NCI-H446 (cell line): ENCODE measurements at regions not wholly inside any gene's neighbourhood (a gene's known extent, or its start where the extent isn't known, plus 50 kb on each side); places are given as distances from the start of the nearest gene placed in this dataset.

Experiments used
- DNase-seq, 2 experiments: peaks; one replicate each; lab custom pipeline; 2025; lab: John Stamatoyannopoulos, UW

- no peak for DNase-seq
Observed at GRCh38 chr11:37072538-37073055, 474.6 kb upstream of the RAG2 start.

- DNase-seq, result no peak
Observed at GRCh38 chr11:37050311-37050710, 452.3 kb upstream of the RAG2 start.

GRCh38 chr11:37040921-37041320, 442.9 kb upstream of the RAG2 start:
- DNase-seq, result no peak

DNA sequence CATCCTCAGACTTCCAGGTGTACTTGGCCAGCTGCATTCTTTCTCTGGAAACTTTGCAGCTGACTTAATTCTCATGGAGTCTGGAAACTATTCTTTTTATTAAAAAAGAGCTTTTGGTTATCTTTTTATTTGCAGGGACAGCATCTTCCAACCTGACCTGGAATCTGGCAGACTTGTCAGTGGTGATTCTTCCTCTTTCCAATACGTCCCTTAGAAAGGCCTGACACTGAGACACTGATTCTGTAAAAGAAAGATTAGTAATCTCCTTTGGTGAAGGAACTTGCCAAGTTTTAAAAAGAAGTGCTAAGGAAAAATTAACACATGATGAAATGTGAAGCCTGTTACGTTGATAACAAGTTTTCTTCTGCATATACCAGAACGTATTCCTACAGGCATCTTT, 440.9 kb upstream of the RAG2 start:
- no peak for DNase-seq

- DNase-seq, result no peak
Observed at GRCh38 chr11:37026741-37027140, 428.7 kb upstream of the RAG2 start.

DNA sequence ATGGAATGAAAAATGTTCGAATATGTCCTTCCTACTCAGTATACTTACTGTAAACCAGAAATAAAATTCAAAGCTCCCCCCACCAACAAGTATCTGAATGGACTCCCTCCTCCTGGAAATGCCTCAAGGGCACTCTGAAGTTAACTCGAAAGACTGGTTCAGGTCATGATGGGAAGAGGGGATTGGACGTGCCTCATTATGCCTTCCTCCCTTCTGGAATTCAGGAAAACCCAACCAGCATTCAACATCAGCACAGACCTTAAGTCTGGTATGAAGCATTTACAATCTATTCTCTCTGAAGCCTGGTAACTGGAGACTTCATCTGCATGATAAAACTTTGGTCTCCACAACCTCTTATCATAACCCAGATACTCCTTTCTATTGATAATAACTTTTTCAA, 428.3 kb upstream of the RAG2 start:
- DNase-seq, result no peak

DNA sequence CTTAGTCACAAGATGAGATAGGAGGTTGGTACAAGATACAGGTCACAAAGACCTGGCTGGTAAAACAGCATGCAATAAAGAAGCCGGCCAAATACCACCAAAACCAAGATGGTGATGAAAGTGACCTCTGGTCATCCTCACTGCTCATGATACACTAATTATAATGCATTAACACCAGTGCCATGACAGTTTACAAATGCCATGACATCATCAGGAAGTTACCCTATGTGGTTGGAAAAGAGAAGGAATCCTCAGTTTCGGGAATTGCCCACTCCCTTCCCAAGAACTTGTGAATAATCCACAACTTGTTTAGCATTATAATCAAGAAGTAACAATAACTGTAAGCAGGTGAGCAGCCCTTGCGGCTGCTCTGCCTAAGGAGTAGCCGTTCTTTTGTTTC, 408.5 kb upstream of the RAG2 start:
- no peak for DNase-seq

- no peak for DNase-seq
Observed at GRCh38 chr11:37002831-37003230, 404.8 kb upstream of the RAG2 start.

GRCh38 chr11:36997656-36998055, 399.6 kb upstream of the RAG2 start:
- DNase-seq, result no peak

DNA sequence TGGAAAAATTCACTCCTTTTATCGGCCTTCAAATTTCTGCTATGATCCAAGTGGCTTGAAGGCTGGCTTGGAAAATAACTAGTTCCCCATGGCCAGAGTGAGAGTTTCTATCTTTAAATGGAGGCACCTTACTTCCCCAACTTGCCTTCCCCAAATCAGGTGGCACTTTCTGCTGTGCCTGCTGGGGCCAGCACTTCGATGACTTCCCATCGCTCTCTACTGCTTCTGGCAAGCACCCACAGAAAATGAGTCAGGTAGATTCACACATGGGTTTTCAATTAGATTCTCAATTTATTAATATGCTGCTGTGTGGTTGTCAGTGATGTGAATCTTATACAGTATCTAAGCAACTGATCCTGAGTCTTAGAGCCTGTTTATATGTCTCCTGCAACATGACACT, 398.8 kb upstream of the RAG2 start:
- no peak for DNase-seq

DNA sequence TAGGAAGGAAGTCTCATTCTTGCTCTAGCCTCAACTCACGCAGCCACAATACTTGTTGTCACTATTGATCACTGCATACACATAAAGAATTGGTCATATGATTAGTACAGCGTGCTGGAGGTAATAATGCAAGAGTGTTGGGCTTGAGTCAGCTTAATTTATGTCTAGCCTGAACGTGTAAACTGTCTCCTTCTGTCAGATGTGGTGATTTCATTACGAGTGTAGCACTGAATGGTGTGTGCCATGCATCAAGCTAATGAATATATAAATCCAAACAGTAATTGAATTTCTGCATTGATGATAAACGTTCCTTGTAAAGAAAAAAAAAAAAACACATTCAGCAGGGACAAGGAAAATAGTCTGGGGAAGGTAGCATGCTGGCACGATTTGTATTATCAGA, 396.2 kb upstream of the RAG2 start:
- DNase-seq, result no peak

- no peak for DNase-seq
Observed at GRCh38 chr11:36988556-36988955, 390.5 kb upstream of the RAG2 start.

DNA sequence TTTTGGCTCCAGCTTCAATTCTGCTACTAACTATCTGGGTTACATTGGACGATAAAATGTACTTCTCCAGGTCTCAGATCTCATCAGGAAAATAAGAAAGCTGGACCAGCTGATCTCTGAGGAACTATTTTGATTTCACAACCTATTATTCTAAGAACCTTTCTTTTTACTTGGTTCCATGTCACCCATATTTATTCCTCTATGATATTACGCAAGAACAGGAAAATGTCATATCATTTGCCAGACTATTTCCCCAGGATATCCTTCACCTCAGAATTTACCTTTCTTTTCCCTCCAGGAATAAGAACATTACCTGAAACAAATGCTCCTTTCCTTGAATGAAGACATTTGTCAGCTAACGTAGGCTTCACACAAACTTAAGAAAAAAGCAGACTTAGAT, 387.5 kb upstream of the RAG2 start:
- no peak for DNase-seq

GRCh38 chr11:36976741-36977140, 378.7 kb upstream of the RAG2 start:
- peak in 1 of 2 experiments; percentile 8 for DNase-seq

- DNase-seq, result no peak
Observed at GRCh38 chr11:36974771-36975170, 376.7 kb upstream of the RAG2 start.

- DNase-seq, result peak in 1 of 2 experiments; percentile 49
Observed at GRCh38 chr11:36953976-36954375, 355.9 kb upstream of the RAG2 start.

DNA sequence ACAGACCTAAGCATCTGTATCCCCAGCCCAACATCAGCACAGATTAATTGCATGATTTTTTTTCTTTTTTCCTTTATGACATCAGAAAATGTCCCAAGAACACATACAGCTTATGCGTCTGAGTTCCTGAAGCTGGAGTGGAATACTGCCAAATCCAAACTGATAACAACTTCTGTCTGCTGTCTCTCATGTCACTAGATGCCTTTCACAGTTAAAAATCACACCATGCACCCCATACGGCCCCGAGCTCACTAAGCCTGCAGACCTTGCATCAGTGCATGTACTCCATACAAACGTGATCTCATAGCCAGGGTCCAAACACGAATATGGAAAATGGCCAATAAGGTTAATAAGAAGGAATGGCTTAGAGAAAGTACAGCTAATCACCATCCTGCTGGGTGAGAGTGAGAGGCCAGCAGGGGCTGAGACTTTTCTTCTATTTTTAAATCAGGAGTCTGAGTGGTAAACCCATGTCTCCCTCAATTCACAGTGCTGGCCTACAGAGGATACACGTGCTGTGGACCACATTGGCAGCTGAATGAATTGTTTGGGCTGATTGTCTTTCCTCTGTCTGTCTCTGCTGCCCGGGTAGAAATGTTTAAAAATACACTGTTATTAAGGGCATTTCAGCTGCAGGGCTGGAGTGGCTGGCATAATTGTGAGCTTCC, 350.6 kb upstream of the RAG2 start:
- DNase-seq, result no peak

DNA sequence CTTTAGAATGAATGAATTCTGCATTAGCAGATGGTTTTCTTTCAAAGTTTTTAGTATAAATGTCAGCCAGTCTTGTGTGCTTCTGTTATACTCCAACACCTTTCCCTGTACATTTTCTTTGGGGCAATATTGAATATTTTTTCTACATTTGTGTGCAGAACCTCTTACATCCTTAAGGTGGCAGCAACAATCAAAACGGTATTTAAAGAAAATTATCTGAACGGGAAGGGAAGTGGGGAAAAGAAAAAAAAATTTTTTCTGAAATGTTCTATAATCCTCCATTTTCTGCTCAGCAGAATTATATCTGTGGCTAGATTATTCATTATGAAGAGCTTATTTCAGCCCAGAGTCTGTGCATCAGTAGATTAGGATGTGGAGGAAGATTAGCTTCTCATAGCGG, 347.3 kb upstream of the RAG2 start:
- peak in 1 of 2 experiments; percentile 17 for DNase-seq

GRCh38 chr11:36933481-36933880, 335.4 kb upstream of the RAG2 start:
- DNase-seq, result no peak

DNA sequence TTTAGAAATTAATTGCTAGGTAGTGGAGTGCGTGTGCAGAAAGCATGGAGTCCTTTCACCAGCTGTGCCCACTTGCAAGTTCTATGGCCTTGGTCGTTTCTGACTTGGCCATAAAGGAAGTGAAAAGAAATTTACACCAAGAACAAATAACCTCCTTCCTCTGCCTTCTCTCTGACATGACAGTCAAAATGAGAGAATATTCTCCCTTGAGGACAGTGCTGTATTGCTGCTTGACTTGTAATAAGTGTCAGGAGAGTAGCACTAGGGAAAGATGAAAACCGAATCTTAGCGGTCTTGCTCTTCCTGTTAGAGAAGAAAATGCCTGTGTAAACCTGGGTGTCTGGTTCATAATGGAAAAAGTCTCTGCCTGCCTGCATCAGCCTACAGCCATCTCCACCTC, 333.1 kb upstream of the RAG2 start:
- DNase-seq, result no peak

DNA sequence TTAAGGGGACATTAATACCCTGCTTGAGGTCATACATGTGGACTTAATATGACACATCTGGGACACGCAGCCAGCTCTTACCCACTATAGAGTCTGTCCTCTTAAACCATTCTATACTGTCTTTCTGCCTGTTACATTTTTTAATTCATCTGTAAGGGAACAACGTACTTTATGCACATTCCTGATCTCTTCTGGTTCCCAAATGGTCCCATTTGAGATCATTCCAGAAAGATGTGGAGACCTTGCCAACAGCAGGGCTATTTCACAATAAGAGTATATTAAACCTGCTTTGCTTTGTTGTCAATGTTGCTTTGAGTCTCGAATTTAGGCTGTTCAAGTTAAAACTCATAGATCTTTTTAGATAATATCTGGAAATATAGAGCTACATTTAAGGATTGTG, 332.2 kb upstream of the RAG2 start:
- no peak for DNase-seq

DNA sequence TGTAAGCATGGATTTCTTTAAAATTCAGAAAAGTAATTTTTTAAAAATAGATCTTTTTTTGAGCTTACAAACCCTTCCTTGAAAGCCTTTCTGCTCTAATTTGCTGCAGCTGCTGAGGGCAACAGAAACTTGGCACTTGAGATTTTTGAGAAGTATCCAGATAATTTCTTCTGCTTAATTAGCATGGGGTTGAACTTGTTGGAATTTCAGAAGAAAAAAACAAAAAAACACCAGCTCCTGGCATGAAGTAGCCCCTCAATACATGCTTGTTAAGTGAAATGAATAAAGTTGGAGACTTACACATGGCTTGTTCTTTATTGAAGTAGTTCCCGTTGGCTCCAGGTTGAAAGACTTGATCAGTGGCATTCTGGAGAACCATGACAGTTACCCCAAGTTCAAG, 331.4 kb upstream of the RAG2 start:
- no peak for DNase-seq

GRCh38 chr11:36928621-36929020, 330.6 kb upstream of the RAG2 start:
- no peak for DNase-seq

DNA sequence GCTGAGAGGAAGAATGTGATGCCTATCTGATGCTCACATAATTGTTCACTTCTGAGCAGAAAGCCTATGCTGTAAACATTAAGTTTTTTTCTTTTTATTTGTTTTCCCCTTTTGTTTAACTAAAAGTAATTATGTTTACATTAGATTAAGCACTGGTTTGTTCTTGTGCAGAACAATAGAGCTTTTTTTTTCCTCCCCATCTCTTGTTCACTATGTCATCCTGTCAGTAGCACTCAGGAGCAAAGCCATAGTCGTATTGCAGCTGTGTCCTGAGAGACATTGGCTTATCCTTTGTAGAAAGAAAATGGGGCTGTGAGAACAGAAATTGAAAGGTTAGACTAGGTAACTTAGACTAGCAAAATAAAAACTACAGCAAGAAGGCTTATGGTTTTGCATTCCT, 301.8 kb upstream of the RAG2 start:
- DNase-seq, result no peak
